ENCODE measurements at regions not wholly inside any gene's neighbourhood (a gene's known extent, or its start where the extent isn't known, plus 50 kb on each side); places are given as distances from the start of the nearest gene placed in this dataset.

DNA sequence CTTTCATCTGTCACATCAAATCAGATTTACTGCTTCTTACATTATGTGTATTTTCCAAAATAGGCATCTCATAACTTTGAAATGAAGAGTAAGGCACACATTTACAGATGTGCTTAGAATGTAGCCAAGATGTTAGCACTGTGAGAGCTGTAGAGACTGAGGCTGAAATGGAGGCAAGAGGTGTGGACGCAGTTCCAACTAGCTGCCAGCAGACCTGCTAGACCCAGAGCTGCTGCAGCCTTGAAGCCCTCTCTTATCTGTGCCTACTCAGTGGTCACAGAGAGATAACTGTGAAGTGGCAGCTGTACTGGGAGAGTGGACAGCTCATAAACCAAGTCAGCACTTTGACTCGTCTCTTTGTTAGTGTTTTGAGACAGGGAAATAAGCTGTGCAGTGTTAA, 470.9 kb downstream of the CCER1 start:
- no peak for TF ChIP-seq GATA3 (IDR thresholded peaks at IDR 0.05; ENCODE audit: low read depth, low read length)
- TF ChIP-seq GATA2 (IDR thresholded peaks at IDR 0.05; ENCODE audit: low read depth, low read length): no peak

Data from SH-SY5Y (cell line).